ENCODE measurements at regions not wholly inside any gene's neighbourhood (a gene's known extent, or its start where the extent isn't known, plus 50 kb on each side); places are given as distances from the start of the nearest gene placed in this dataset.
A peak's percentile ranks its signal among the peaks of the same experiment; 100 is the strongest.

DNA sequence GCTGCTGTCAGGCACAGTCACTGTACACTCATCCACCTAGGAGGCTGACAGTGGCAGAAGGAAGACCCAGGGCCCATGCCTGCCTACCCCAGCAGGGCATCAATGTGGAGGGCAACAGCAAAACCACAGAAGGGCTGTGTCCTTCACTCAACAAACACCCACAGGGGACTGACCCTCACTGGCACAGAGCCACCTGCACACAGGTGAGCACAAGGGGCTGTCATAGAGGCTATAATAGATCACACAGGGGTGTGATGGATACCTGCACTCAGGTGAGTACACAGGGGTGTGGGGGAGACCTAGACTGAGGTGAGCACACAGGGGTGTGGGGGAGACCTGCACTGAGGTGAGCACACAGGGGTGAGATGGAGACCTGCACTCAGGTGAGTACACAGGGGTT, 132.8 kb upstream of the TCERG1L start:
- no peak for DNase-seq (ENCODE audit: low spot score)
- no peak for ATAC-seq

- DNase-seq (ENCODE audit: low spot score) (peak; percentile 71), ATAC-seq (peak; percentile 89)
Observed at GRCh38 chr10:131444862-131445461, 133.4 kb upstream of the TCERG1L start.

DNA sequence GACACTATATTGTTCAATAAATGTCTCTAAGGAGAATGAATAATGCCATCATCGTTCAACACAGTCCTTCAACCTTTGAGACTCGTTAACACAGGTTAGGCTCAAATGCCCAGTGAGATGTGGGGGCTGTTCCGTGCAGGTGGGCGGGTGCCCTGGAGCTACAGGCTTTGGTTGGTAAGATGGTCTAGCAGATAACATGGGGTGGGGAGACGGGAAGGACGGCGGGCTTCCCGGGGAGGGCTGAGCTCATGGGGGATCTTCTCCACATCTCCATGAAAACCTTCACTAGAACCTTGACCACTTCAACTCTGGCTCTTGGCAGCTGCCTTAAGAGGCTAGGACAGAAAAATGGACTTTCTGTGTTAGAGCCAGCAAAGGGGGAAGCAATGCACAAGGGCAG, 134.1 kb upstream of the TCERG1L start:
- no peak for ATAC-seq
- no peak for DNase-seq (ENCODE audit: low spot score)

DNA sequence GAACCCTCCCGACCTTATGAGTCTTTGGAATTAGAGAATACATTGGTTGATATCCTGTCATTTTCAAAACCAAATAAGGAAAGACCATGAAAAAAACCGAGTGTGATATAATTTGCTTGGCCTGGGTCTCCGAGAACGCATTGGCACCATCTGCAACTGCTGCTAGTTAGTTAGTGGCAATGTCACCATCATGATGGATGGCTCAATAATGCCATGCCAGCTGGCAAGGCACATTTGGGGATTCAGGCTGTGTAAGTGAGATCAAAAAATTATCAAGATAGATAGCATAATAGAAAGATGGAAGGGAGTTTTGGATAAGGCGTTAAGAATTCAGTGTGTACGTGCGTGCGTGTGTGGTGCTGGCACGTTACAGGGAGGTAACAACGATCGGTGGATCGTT, 134.7 kb upstream of the TCERG1L start:
- ATAC-seq = no peak
- DNase-seq (ENCODE audit: low spot score) = no peak

GRCh38 chr10:131448171-131448570, 136.7 kb upstream of the TCERG1L start:
- ATAC-seq = no peak

DNA sequence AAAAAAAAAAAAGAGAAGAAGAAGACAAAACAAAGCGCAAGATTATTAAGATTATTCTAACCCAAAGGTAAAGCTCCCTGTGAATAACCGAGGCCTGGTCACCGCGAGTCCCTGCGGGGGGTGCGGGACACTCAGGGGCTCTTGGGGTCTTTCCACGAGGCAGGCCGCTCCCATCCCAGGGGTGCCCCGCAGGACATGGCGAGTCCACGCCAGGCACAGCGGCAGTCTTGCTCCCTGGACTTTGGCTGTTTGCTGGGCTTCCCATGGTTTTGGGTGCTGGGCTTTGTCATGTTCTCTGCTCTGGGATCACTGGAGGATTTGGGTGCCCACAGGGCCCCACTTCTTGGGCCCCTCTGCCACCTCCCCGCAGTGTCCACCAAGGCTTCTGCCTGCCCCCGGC, 137.4 kb upstream of the TCERG1L start:
- DNase-seq (ENCODE audit: low spot score) = no peak
- no peak for ATAC-seq

More at GRCh38 chr10:131448171-131448570, 136.7 kb upstream of the TCERG1L start:
- DNase-seq (ENCODE audit: low spot score) = no peak

DNA sequence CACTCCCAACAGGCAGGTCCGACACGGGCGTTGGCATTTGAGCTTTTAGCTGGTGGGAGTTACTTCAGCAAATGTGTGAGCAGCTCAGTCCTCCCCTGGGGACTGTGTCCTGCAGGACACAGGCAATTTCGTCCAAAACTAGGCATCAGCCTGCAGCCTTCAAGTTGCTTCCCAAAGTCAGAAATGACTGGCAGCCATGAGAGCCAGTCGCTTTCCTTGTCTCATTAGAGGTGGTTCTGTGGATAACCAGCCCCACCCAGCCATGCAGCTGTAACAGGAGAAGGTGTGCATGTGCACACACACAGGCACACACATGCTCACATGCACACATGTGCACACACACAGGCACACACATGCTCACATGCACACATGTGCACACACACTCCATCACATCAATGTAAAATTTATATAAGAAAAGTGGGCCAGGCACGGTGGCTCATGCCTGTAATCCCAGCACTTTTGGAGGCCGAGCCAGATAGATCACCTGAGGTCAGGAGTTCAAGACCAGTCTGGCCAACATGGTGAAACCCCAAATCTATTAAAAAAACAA, 138.8 kb upstream of the TCERG1L start:
- ATAC-seq = no peak
- no peak for DNase-seq (ENCODE audit: low spot score)

GRCh38 chr10:131451407-131452015, 140.0 kb upstream of the TCERG1L start:
- DNase-seq (ENCODE audit: low spot score) = no peak
- ATAC-seq = no peak

DNA sequence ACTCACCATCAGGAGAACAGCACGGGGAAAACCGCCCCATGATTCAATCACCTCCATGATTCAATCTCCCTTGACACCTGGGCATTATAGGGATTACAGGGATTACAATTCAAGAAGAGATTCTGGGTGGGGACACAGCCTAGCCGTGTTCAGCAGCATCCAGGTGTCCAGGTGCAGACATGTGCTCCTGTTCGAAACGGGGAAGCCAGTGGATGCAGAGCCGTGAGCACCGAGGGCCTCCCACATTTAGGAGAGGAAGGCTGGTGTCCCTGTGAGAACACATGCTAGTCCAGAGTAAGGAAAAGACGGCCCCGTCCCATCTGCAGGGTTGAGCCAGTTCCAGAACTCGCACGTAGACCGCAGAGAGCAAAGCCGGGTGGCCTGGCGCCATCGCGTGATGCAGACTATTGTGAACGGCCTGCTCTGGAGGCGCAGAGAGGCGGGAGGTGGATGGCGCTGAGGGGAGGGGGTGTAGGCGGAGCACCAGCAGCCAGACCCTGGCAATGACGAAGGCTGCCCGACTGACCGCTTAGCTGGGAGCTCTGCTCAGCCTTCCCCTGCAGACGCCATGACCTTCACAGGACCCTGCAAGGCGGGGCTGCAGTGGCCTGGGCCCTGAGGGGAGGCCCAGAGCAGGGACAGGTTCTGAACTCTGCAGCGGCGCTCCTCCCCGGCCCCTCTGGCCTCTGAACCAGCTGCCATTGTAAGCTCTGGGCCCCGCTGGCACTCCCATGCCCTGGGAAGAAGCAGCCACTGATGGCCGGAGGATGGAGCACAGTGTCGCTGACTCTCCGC, 141.6 kb upstream of the TCERG1L start:
- peak; percentile 17 for ATAC-seq
- no peak for DNase-seq (ENCODE audit: low spot score)

DNA sequence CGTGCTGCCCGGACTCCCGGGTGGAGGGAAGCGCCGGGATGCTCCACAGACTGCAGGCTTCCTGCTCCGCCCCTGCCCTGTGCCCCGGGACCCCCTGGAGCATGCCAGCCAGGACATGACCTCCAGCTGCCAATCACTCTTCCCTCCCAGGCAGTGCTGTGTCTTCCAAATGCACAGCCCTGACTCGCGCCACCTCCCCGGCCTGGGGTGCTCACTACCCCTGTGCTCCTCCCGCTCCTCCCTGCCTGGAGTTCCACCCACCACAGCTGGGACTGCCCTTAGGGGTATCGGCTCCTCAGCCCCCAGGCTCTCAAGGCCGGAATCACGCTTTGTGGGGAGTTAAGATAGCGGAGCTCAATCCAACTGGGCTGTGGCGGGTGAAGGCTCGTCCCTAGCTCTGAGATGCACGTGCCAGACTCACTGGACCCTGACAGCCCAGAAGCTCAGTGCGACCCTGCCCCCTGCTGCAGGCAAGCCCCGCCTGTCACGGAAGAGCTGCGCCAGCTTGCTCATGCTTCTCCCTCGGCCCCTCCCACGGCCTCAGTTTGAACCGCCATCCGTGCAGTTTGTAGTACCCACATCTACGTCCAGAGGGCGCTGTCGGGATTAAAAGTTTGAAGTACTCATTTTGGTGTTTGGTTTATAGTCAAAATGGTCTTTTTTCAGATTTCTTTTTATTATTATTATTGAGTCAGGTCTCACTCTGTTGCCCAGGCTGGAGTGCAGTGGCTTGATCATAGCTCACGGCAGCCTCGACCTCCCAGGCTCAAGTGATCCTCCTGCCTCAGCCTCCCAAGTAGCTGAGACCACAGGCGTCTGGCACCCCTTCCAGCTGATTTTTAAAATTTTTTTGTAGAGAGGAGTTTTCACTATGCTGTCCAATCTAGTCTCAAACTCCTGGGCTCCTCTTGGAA, 142.5 kb upstream of the TCERG1L start:
- DNase-seq (ENCODE audit: low spot score) (peak; percentile 63), ATAC-seq (peak; percentile 93)

GRCh38 chr10:131456411-131456810, 144.9 kb upstream of the TCERG1L start:
- DNase-seq (ENCODE audit: low spot score) (no peak), ATAC-seq (no peak)

- DNase-seq (ENCODE audit: low spot score) (no peak), ATAC-seq (no peak)
Observed at GRCh38 chr10:131461093-131461492, 149.6 kb upstream of the TCERG1L start.

DNA sequence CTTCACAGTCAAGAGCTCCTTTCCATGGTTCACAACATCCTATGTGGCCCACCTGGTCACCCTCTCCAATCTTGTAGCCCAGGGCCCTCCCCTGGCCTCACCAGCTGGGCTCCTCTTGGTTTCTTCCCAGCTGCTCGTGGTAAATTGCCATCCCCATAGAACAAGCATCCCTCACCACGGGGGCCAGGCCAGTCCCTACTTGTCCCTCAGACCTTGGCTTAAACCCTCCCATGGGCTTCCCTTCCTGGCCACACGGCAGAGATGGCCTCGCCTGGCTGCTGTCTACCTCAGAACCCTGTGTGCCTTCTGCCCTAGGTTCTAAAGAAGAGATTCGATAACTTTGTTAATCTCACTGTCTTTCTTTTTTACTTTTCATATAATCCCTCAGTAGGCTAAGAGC, 153.3 kb upstream of the TCERG1L start:
- ATAC-seq (no peak), DNase-seq (ENCODE audit: low spot score) (no peak)

GRCh38 chr10:131469551-131469950, 158.0 kb upstream of the TCERG1L start:
- DNase-seq (ENCODE audit: low spot score) (no peak), ATAC-seq (peak; percentile 53)

DNA sequence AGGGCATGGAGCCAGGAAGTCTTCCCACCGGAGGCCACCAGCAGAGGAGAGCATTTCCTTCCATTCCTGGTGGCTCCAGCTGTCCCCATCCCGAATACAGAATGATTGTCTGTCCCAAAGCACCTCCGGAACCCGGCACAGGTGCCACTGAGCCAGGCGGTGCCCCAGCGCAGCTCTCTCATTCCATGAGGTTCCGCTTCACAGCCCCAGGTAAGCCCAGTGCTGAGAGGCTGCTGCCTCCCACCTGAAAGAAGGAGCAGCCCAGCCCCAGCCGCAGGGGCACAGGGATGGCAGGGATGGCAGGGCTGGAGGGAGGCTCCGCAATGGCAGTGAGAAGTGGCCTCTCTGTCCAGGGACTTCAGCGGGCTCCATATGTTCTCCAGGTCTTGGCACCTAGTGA, 162.1 kb upstream of the TCERG1L start:
- ATAC-seq (no peak), DNase-seq (ENCODE audit: low spot score) (no peak)

GRCh38 chr10:131474416-131474815, 162.9 kb upstream of the TCERG1L start:
- DNase-seq (ENCODE audit: low spot score) (no peak), ATAC-seq (no peak)

DNA sequence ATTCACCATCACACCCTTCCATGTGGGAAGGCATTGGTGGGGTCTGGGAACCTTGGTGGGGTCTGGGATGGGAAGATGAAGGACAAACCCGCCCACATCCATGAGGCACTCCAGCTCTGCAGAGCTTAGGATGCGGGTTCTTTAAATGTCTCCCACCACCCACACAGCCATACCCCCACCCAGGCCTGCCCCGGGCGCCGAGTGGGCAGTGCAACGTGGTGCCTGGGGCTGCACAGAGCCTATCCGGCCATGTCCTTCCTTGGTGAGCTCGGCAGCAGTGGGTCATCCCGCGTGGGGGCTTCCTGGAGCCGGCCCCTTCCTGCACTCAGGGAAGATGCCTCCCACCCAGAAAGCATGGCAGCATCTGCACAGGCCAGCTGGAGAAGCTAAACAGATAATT, 163.5 kb upstream of the TCERG1L start:
- DNase-seq (ENCODE audit: low spot score) = no peak
- ATAC-seq = no peak

DNA sequence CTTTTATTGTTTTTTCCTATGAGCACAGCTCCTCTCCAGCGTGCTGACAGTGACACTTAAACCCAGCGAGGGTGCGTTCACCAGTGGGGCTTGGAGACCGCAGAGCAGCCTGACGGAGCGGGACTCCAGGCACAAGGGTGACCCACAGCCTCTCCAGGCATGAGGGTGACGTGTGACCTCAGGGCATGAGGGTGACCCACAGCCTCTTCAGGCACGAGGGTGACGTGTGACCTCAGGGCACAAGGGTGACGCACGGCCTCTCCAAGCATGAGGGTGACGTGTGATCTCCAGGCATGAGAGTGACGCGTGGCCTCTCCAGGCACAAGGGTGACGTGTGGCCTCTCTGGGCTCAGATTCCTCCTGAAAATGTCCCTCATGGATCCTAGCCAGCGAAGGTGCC, 164.3 kb upstream of the TCERG1L start:
- peak; percentile 5 for ATAC-seq
- peak; percentile 58 for DNase-seq (ENCODE audit: low spot score)

GRCh38 chr10:131477457-131478121, 166.1 kb upstream of the TCERG1L start:
- peak; percentile 68 for DNase-seq (ENCODE audit: low spot score)
- ATAC-seq = peak; percentile 87

DNA sequence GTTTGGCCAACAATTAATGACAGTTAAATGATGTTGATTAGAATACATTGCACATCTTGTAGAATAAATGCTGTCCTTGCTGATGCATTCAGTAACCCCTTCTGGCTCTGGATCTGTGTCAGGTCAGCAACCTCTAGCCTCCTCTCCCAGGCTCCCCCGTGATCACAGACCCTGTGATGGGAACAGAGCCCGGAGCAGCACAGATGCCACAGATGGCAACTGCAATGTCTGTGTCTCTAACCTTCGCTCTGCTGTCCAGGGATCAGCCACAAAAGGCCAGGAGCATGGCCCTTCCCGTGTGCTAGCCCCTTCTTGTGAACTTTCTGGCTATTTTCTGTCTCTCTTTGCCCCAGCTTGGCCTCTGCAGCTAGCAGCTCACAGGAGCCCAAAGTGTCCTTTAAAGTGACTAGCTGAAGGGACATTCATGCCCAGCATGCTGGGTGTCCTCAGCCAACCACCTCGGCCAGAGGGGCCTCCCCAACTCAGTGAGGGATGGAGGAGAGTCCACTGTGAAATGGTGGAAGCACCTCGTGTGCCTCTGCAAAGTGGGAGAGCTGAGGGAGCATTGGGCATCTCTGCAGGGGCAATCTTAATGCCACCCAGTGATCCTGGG, 167.0 kb upstream of the TCERG1L start:
- DNase-seq (ENCODE audit: low spot score) = peak; percentile 71
- ATAC-seq = peak; percentile 64

Data from left lobe of liver (tissue), 2 donors.